ENCODE measurements at regions not wholly inside any gene's neighbourhood (a gene's known extent, or its start where the extent isn't known, plus 50 kb on each side); places are given as distances from the start of the nearest gene placed in this dataset.

GRCh38 chr1:201739492-201740085 lies 89.4 kb upstream of the IPO9 start:
- H2AFZ ChIP-seq (ENCODE audit: control insufficient read depth, low read depth, low read length) = no peak overlapping the region; the same call in 1 of the 2 replicates
- peaks cover 12% of the 10 kb centered on the region for H3K4me1 ChIP-seq (ENCODE audit: control insufficient read depth, insufficient read depth, low read length)
- BruUV-seq (replicated peaks) = no TSS peak
- ChIA-PET POLR2A (no interaction called here), CTCF (interaction anchor here (0.7 kb wide), 1 partner anchor 208 kb away, joined by 3 read pairs; no protein-coding TSS in a partner anchor), RAD21 (ENCODE audit: unreplicated experiment) (no interaction called here), SMC1A (ENCODE audit: uncharacterized antibody, unreplicated experiment) (no interaction called here)
- DNase-seq (ENCODE audit: low read depth, low spot score) = no peak
- peak overlapping the region; percentile 10 for H3K4me2 ChIP-seq (ENCODE audit: control insufficient read depth, insufficient read depth)
- no peaks in the 10 kb centered on the region for H4K20me1 ChIP-seq (ENCODE audit: control insufficient read depth, insufficient read depth)
- in situ Hi-C loops (cut with MboI) = no loop called here
- H3K27ac ChIP-seq (ENCODE audit: control insufficient read depth, insufficient read depth) = no peak overlapping the region
- H3K27me3 ChIP-seq (replicated peaks in 1 of 2; ENCODE audit: control insufficient read depth in 2 of 2, insufficient read depth in 2 of 2, low read length in 1 of 2) = peaks cover 0 to 4% of the 10 kb centered on the region in 2 experiments; a peak in 2 of 4 replicates
- no peak overlapping the region for H3K9ac ChIP-seq (ENCODE audit: control insufficient read depth, insufficient read depth, low read length)
- H3K79me2 ChIP-seq (ENCODE audit: control insufficient read depth, insufficient read depth, low read length) = no peaks in the 10 kb centered on the region
- intact Hi-C loops (cut with micrococcal nuclease; ENCODE audit: unreplicated experiment) = no loop called here
- H3K9me3 ChIP-seq (replicated peaks; ENCODE audit: control insufficient read depth, insufficient read depth, low read length) = no peaks in the 10 kb centered on the region
- 1% methylated on average over 36 of the region's 38 CpGs for WGBS (ENCODE audit: insufficient coverage, insufficient replicate concordance, low lambda C conversion rate, missing lambda C conversion rate)
- no peaks in the 10 kb centered on the region for H3K36me3 ChIP-seq (ENCODE audit: control insufficient read depth in 2 of 2, insufficient read depth in 2 of 2, low read length in 1 of 2)
- ATAC-seq = peak; percentile 84
- H3K4me3 ChIP-seq = peak overlapping the region; percentile 57
- TF ChIP-seq PAX5 (IDR thresholded peaks at IDR 0.05; ENCODE audit: borderline replicate concordance, low read depth, low read length) = no peak
- no peak for TF ChIP-seq IRF4 (IDR thresholded peaks at IDR 0.05; ENCODE audit: low read depth, low read length)
- TF ChIP-seq STAT3 (IDR thresholded peaks at IDR 0.05; ENCODE audit: low read depth, low read length) = no peak
- TF ChIP-seq TAF1 (IDR thresholded peaks at IDR 0.05; ENCODE audit: borderline replicate concordance, low read depth, low read length) = no peak
- no peak for TF ChIP-seq CBX3 (IDR thresholded peaks at IDR 0.05; ENCODE audit: borderline replicate concordance, low read depth)
- TF ChIP-seq ZNF217 (IDR thresholded peaks at IDR 0.05) = no peak
- no peak for TF ChIP-seq ATF7 (IDR thresholded peaks at IDR 0.05; ENCODE audit: low read depth)
- no peak for TF ChIP-seq RUNX3 (IDR thresholded peaks at IDR 0.05; ENCODE audit: low read length)
- TF ChIP-seq NFIC (IDR thresholded peaks at IDR 0.05; ENCODE audit: low read depth, low read length) = no peak
- no peak for FAIRE-seq

- intact Hi-C loops (cut with micrococcal nuclease; ENCODE audit: unreplicated experiment) = no loop called here
- SMC1A ChIA-PET (ENCODE audit: uncharacterized antibody, unreplicated experiment) = no interaction called here
- no peak overlapping the region; the same call in 1 of the 2 replicates for H3K9ac ChIP-seq (ENCODE audit: control insufficient read depth, insufficient read depth, low read length)
- CTCF ChIA-PET = interaction anchor here (0.7 kb wide), 1 partner anchor 209 kb away, joined by 3 read pairs; no protein-coding TSS in a partner anchor
- RAD21 ChIA-PET (ENCODE audit: unreplicated experiment) = no interaction called here
- POLR2A ChIA-PET = no interaction called here
- no peaks in the 10 kb centered on the region for H3K9me3 ChIP-seq (replicated peaks; ENCODE audit: control insufficient read depth, insufficient read depth, low read length)
- no peaks in the 10 kb centered on the region for H3K79me2 ChIP-seq (ENCODE audit: control insufficient read depth, insufficient read depth, low read length)
- WGBS (ENCODE audit: insufficient coverage, insufficient replicate concordance, low lambda C conversion rate, missing lambda C conversion rate) = 11% methylated on average over 18 of the region's 29 CpGs
- H3K27me3 ChIP-seq (replicated peaks in 1 of 2; ENCODE audit: control insufficient read depth in 2 of 2, insufficient read depth in 2 of 2, low read length in 1 of 2) = peaks cover 0 to 4% of the 10 kb centered on the region in 2 experiments; a peak in 2 of 4 replicates
- H3K4me3 ChIP-seq = peak overlapping the region; percentile 57
- H4K20me1 ChIP-seq (ENCODE audit: control insufficient read depth, insufficient read depth) = no peaks in the 10 kb centered on the region
- H3K4me1 ChIP-seq (ENCODE audit: control insufficient read depth, insufficient read depth, low read length) = peaks cover 12% of the 10 kb centered on the region
- ATAC-seq (no peak; the same call in 2 of the 3 replicates), FAIRE-seq (no peak), DNase-seq (ENCODE audit: low read depth, low spot score) (no peak)
- H3K36me3 ChIP-seq (ENCODE audit: control insufficient read depth in 2 of 2, insufficient read depth in 2 of 2, low read length in 1 of 2) = no peaks in the 10 kb centered on the region
- H2AFZ ChIP-seq (ENCODE audit: control insufficient read depth, low read depth, low read length) = no peak overlapping the region
- no peak overlapping the region for H3K27ac ChIP-seq (ENCODE audit: control insufficient read depth, insufficient read depth)
- peak overlapping the region; percentile 10 for H3K4me2 ChIP-seq (ENCODE audit: control insufficient read depth, insufficient read depth)
- TF ChIP-seq SUZ12 (IDR thresholded peaks at IDR 0.05; ENCODE audit: unreplicated experiment) (peak; percentile 87), IRF5 (IDR thresholded peaks at IDR 0.05; ENCODE audit: borderline replicate concordance) (no peak), NRF1 (conservative IDR thresholded peaks at IDR 0.05; ENCODE audit: low read depth, low read length) (no peak), POLR2AphosphoS5 (IDR thresholded peaks at IDR 0.05; ENCODE audit: low read length) (no peak)
- BruUV-seq (replicated peaks) = no TSS peak
- in situ Hi-C loops (cut with MboI) = no loop called here
Measured at GRCh38 chr1:201740086-201740541, 88.8 kb upstream of the IPO9 start.

Measured in GM12878 (cell line).